CD4-positive, alpha-beta T cell (primary cell): ENCODE measurements at regions not wholly inside any gene's neighbourhood (a gene's known extent, or its start where the extent isn't known, plus 50 kb on each side); places are given as distances from the start of the nearest gene placed in this dataset.

Source experiments
- ATAC-seq: fragments of 200-7000 bp; cut with Tn5 transposase; one replicate; pipeline ENCODE4 v1.10.0; 2022; ENCODE audit warnings: mild to moderate bottlenecking; ENCODE audit not compliant: poor library complexity
- CTCF ChIA-PET: fragments of 350-600 bp; sonication (Branson Sonifier 250); formaldehyde crosslinking; loops from one replicate; lab custom pipeline; 2021; ENCODE audit warnings: antibody characterized with exemption, inconsistent platforms; lab: Charles Lee
- POLR2A ChIA-PET: fragments of 350-600 bp; sonication (Branson Sonifier 250); formaldehyde crosslinking; loops from one replicate; lab custom pipeline; 2021; ENCODE audit warnings: antibody characterized with exemption, inconsistent platforms; lab: Charles Lee
- DNase-seq, 14 experiments: peaks; one replicate each; pipeline ENCODE4 v3.0.0-alpha.2; 2013 to 2020; ENCODE audit warnings: mixed read lengths in 2 of 14
- H3K27ac ChIP-seq, 2 donors: one replicate each; pipeline versions ENCODE4 v1.5.1 to v1.7.0; 2013; ENCODE audit warnings: low read length in 2 of 2, low read depth in 1 of 2, mild to moderate bottlenecking in 1 of 2
- H3K27me3 ChIP-seq, 2 experiments: 1 replicate in 1 of 2; 2 replicates in 1 of 2; pipeline versions ENCODE4 v1.6.1 to v1.7.0; 2013; ENCODE audit warnings: low read length in 2 of 2, control low read depth in 1 of 2, mild to moderate bottlenecking in 1 of 2, moderate library complexity in 1 of 2; ENCODE audit not compliant: insufficient read depth in 2 of 2, control insufficient read depth in 1 of 2
- H3K36me3 ChIP-seq: one replicate; pipeline ENCODE4 v1.6.1; 2013; ENCODE audit warnings: low read length, control low read depth; ENCODE audit not compliant: insufficient read depth
- H3K4me1 ChIP-seq: one replicate; pipeline ENCODE4 v1.6.1; 2013; ENCODE audit warnings: low read length, control low read depth; ENCODE audit not compliant: insufficient read depth
- H3K4me3 ChIP-seq: one replicate; pipeline ENCODE4 v1.5.1; 2013; ENCODE audit warnings: mild to moderate bottlenecking, low read length, moderate library complexity
- H3K9me3 ChIP-seq, 2 experiments: 1 replicate in 1 of 2; 2 replicates in 1 of 2; pipeline versions ENCODE4 v1.6.1 to v1.7.0; 2013; ENCODE audit warnings: low read length in 2 of 2, mild to moderate bottlenecking in 2 of 2, control low read depth in 1 of 2, moderate library complexity in 1 of 2; ENCODE audit not compliant: control insufficient read depth in 1 of 2, insufficient read depth in 1 of 2
- H3K27ac Mint-ChIP-seq: one replicate; pipeline ENCODE4 v1.8.0; 2020; ENCODE audit warnings: mixed read lengths
- H3K27me3 Mint-ChIP-seq: one replicate; pipeline ENCODE4 v1.8.0; 2021; ENCODE audit warnings: mixed read lengths
- H3K36me3 Mint-ChIP-seq: one replicate; pipeline ENCODE4 v1.8.0; 2021; ENCODE audit warnings: low read depth, mixed read lengths
- H3K4me1 Mint-ChIP-seq: one replicate; pipeline ENCODE4 v1.8.0; 2021; ENCODE audit warnings: low read depth, mixed read lengths
- H3K4me3 Mint-ChIP-seq: one replicate; pipeline ENCODE4 v1.8.0; 2020; ENCODE audit warnings: mild to moderate bottlenecking, mixed read lengths
- H3K9me3 Mint-ChIP-seq: one replicate; pipeline ENCODE4 v1.8.0; 2020; ENCODE audit warnings: mixed read lengths
- intact Hi-C, 2 experiments: fragments of 100-400 bp; cut with DNase I in 1 of 2; cut with micrococcal nuclease in 1 of 2; formaldehyde crosslinking; loops; one replicate each; pipeline versions ENCODE4 v1.15.1 to v1.9.0; 2023 to 2025; cut with DNase I, micrococcal nuclease
- TF ChIP-seq, protein P1 (sequence below): fragments of 200-600 bp; IDR thresholded peaks from one replicate; pipeline ENCODE4 v1.8.0; 2022; ENCODE audit warnings: antibody characterized with exemption, mild to moderate bottlenecking

DNA sequence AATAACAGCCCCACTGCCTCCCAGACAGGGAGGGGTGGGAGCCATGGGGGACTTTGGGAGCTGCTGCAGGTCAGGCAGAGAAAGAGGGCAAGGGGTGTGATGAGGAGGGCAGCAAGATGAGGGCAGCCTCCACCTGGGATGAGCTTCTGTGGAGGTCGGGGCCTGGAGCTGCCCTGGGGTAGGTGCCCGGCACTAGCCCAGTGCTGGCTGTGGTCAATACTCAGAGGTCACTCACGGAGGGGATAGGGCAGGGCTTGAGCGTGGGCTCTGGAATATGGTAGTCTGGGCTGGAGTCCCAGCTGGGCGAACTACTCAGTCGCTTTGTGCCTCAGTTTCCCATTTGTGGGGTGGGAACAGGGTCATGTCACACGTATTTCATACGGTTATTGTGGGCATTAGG lies 169.0 kb downstream of the IRF8 start:
- no peaks in the 10 kb centered on the region for H3K36me3 ChIP-seq
- ChIA-PET POLR2A (no interaction called here), CTCF (no interaction called here)
- ATAC-seq = no peak
- Mint-ChIP-seq H3K36me3 (no peaks in the 10 kb centered on the region), H3K4me1 (no peaks in the 10 kb centered on the region), H3K9me3 (no peaks in the 10 kb centered on the region), H3K4me3 (no peak overlapping the region), H3K27ac (no peak overlapping the region), H3K27me3 (peaks cover 33% of the 10 kb centered on the region)
- H3K9me3 ChIP-seq = no peaks in the 10 kb centered on the region
- DNase-seq = no peak
- intact Hi-C loops = no loop called here
- no peaks in the 10 kb centered on the region for H3K4me1 ChIP-seq
- no peak overlapping the region for H3K4me3 ChIP-seq
- H3K27me3 ChIP-seq = peaks cover 3 to 15% of the 10 kb centered on the region in 2 experiments
- TF ChIP-seq, protein P1, sequence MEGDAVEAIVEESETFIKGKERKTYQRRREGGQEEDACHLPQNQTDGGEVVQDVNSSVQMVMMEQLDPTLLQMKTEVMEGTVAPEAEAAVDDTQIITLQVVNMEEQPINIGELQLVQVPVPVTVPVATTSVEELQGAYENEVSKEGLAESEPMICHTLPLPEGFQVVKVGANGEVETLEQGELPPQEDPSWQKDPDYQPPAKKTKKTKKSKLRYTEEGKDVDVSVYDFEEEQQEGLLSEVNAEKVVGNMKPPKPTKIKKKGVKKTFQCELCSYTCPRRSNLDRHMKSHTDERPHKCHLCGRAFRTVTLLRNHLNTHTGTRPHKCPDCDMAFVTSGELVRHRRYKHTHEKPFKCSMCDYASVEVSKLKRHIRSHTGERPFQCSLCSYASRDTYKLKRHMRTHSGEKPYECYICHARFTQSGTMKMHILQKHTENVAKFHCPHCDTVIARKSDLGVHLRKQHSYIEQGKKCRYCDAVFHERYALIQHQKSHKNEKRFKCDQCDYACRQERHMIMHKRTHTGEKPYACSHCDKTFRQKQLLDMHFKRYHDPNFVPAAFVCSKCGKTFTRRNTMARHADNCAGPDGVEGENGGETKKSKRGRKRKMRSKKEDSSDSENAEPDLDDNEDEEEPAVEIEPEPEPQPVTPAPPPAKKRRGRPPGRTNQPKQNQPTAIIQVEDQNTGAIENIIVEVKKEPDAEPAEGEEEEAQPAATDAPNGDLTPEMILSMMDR = no peak
- no peak overlapping the region for H3K27ac ChIP-seq

DNA sequence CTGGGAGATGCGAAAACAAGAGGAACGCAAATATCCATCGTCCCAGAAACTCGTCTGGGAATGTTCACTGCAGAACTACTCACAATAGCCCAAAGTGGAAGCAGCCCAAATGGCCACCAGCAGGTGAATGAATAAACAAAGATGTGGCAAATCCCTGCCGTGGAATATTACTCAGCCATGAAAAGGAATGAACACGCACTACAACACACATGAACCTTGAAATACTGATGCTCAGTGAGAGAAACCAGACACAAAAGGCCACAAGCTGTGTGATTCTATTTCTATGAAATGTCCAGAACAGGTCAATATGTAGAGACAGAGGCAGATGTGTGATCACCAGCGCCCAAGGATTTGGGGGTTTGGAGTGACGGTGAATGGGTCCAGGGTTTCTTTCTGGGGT lies 169.8 kb downstream of the IRF8 start:
- peaks cover 5 to 15% of the 10 kb centered on the region in 2 experiments for H3K27me3 ChIP-seq
- no peak for DNase-seq

DNA sequence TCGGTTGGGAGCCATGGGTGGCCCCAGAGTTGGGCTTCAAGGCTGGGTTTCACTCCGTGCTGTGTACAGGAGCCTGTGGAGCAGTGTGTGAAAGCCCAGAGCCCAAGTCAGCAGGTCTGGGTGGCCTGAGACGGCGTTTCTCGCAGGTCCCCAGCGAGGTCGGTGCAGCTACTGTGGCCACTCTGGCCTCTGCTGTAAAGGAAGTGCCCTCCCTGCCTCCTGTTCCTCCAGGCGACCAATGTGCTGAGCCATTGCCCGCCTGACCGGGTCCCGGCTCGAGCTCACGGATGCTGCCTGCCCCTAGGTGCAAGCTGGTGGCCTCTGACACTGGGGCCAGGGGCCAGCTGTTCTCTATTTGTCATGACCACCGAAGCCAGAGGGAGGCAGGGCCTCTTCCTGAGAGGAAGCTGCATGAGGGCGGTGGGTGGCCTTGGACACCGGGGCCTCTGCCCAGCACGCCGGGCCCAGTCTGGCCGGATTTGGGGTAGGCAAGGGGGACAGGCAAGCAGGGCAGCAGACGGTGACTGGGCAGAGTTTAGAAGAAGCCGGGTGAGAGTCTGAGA lies 170.9 kb downstream of the IRF8 start:
- DNase-seq = no peak
- Histone ChIP-seq H3K4me1 (no peaks in the 10 kb centered on the region), H3K27me3 (peaks cover 7 to 15% of the 10 kb centered on the region in 2 experiments), H3K36me3 (no peaks in the 10 kb centered on the region), H3K9me3 (no peaks in the 10 kb centered on the region), H3K27ac (no peak overlapping the region), H3K4me3 (no peak overlapping the region)
- Mint-ChIP-seq H3K27me3 (peaks cover 44% of the 10 kb centered on the region), H3K4me3 (no peak overlapping the region), H3K4me1 (no peaks in the 10 kb centered on the region), H3K36me3 (no peaks in the 10 kb centered on the region), H3K9me3 (no peaks in the 10 kb centered on the region), H3K27ac (no peak overlapping the region)
- TF ChIP-seq, protein P1 = no peak
- intact Hi-C loops = no loop called here
- ATAC-seq = no peak
- CTCF ChIA-PET = no interaction called here
- POLR2A ChIA-PET = no interaction called here

More for the DNA sequence above, 169.8 kb downstream of the IRF8 start:
- Mint-ChIP-seq H3K4me1 (no peaks in the 10 kb centered on the region), H3K27me3 (peaks cover 39% of the 10 kb centered on the region), H3K9me3 (no peaks in the 10 kb centered on the region), H3K27ac (no peak overlapping the region), H3K4me3 (no peak overlapping the region), H3K36me3 (no peaks in the 10 kb centered on the region)
- no peak overlapping the region for H3K27ac ChIP-seq
- H3K4me3 ChIP-seq = no peak overlapping the region
- ChIA-PET CTCF (no interaction called here), POLR2A (no interaction called here)
- H3K36me3 ChIP-seq = no peaks in the 10 kb centered on the region
- TF ChIP-seq, protein P1 = no peak
- no peaks in the 10 kb centered on the region for H3K9me3 ChIP-seq
- intact Hi-C loops = no loop called here
- no peaks in the 10 kb centered on the region for H3K4me1 ChIP-seq
- ATAC-seq = no peak
